ENCODE measurements at regions not wholly inside any gene's neighbourhood (a gene's known extent, or its start where the extent isn't known, plus 50 kb on each side); places are given as distances from the start of the nearest gene placed in this dataset.

DNA sequence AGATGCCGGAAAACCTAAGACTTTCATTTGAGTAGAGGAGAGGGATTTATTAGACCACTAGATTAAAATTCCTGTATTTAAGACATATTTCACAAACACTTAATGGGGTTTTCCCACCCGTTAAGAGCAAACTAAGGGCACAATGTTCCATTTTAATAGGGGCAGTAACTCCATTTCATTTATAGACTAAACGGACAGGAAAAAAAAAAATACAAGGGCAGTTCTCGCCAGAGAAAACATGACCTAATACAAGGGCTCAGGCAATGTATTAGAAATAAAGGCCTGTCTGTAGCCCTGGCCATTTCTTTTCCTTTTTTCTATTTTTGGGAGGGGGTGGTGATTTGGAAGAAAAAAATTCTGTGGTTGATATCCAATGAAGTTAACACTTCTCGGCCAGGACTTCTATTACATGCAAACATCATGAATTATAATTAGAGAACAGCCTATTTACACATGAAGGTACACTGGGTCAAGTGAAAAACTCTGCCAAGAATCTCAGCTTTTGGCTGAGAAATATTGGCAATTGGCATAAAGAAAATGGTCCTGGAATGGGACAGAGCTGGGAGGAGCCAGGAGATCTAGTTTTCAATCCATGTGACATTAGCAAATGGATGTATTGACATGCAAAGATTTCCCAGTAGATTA lies 641.1 kb upstream of the TBX3 start:
- no peak overlapping the region for H3K4me2 ChIP-seq
- 53% methylated on average over 5 of the region's 5 CpGs for WGBS (ENCODE audit: low lambda C conversion rate, missing lambda C conversion rate)
- H3K4me3 ChIP-seq = no peak overlapping the region
- H3K27ac ChIP-seq = peak overlapping the region; percentile 24
- H2AFZ ChIP-seq = no peak overlapping the region
- no peaks in the 10 kb centered on the region for H3K4me1 ChIP-seq (ENCODE audit: insufficient read depth)
- DNase-seq (ENCODE audit: low spot score) = no peak
- H3K27me3 ChIP-seq = no peaks in the 10 kb centered on the region
- TF ChIP-seq EZH2 (IDR thresholded peaks at IDR 0.05; ENCODE audit: borderline replicate concordance) (no peak), EZH2phosphoT487 (IDR thresholded peaks at IDR 0.05; ENCODE audit: low read depth, severe bottlenecking, unreplicated experiment) (no peak)
- TF ChIP-seq, protein P1, sequence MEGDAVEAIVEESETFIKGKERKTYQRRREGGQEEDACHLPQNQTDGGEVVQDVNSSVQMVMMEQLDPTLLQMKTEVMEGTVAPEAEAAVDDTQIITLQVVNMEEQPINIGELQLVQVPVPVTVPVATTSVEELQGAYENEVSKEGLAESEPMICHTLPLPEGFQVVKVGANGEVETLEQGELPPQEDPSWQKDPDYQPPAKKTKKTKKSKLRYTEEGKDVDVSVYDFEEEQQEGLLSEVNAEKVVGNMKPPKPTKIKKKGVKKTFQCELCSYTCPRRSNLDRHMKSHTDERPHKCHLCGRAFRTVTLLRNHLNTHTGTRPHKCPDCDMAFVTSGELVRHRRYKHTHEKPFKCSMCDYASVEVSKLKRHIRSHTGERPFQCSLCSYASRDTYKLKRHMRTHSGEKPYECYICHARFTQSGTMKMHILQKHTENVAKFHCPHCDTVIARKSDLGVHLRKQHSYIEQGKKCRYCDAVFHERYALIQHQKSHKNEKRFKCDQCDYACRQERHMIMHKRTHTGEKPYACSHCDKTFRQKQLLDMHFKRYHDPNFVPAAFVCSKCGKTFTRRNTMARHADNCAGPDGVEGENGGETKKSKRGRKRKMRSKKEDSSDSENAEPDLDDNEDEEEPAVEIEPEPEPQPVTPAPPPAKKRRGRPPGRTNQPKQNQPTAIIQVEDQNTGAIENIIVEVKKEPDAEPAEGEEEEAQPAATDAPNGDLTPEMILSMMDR (IDR thresholded peaks at IDR 0.05; ENCODE audit: poor library complexity) = no peak
- H3K9me3 ChIP-seq (ENCODE audit: low read depth) = no peaks in the 10 kb centered on the region
- H3K36me3 ChIP-seq (replicated peaks; ENCODE audit: insufficient read depth, low read depth) = no peaks in the 10 kb centered on the region
- no peaks in the 10 kb centered on the region for H3K9me2 ChIP-seq (replicated peaks; ENCODE audit: insufficient read depth)
- H3K79me2 ChIP-seq = no peaks in the 10 kb centered on the region
- no peaks in the 10 kb centered on the region for H4K20me1 ChIP-seq (ENCODE audit: insufficient read depth, poor library complexity, severe bottlenecking)

DNA sequence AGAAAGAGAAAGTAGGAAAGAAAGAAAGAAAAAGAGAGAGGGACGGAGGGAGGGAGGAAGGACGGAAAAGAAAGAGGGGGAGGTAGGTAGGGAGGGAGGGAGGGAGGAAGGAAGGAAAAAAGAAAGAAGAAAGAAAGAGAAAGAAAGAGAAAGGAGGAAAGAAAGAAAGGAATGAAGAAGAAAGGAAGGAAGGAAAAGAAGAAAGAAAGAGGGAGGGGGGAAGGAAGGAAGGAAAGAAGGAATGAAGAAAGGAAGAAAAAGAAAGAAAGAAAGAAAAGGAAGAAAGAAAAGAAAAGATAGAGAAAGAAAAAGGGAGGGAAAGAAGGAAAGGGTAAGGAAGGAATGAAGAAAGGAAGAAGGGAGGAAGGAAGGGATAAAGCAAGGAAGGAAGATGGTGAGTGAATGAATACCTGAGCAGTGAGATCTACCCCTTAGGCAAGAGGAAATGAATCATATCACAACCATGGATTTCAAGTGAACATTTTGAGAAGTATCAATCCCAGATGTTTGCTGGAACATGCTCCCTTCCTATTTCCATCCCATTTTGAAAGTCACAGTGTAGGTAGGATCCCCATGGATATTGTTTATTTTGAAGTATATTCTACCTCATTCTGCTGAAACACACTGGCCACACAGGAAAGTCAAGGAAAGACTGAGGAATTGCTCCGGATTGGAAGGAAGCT lies 639.4 kb upstream of the TBX3 start:
- H3K4me1 ChIP-seq (ENCODE audit: insufficient read depth) = no peaks in the 10 kb centered on the region
- TF ChIP-seq EZH2 (IDR thresholded peaks at IDR 0.05; ENCODE audit: borderline replicate concordance) (no peak), EZH2phosphoT487 (IDR thresholded peaks at IDR 0.05; ENCODE audit: low read depth, severe bottlenecking, unreplicated experiment) (no peak)
- TF ChIP-seq, protein P1 (IDR thresholded peaks at IDR 0.05; ENCODE audit: poor library complexity) = no peak
- no peak overlapping the region for H2AFZ ChIP-seq
- no peaks in the 10 kb centered on the region for H3K27me3 ChIP-seq
- H3K4me2 ChIP-seq = no peak overlapping the region
- DNase-seq (ENCODE audit: low spot score) = no peak
- no peak overlapping the region for H3K27ac ChIP-seq
- H3K9me2 ChIP-seq (replicated peaks; ENCODE audit: insufficient read depth) = no peaks in the 10 kb centered on the region
- WGBS (ENCODE audit: low lambda C conversion rate, missing lambda C conversion rate) = 96% methylated on average over 1 of the region's 3 CpGs
- no peak overlapping the region for H3K4me3 ChIP-seq
- H3K9me3 ChIP-seq (ENCODE audit: low read depth) = no peaks in the 10 kb centered on the region
- H4K20me1 ChIP-seq (ENCODE audit: insufficient read depth, poor library complexity, severe bottlenecking) = no peaks in the 10 kb centered on the region
- H3K79me2 ChIP-seq = no peaks in the 10 kb centered on the region
- H3K36me3 ChIP-seq (replicated peaks; ENCODE audit: insufficient read depth, low read depth) = no peaks in the 10 kb centered on the region

DNA sequence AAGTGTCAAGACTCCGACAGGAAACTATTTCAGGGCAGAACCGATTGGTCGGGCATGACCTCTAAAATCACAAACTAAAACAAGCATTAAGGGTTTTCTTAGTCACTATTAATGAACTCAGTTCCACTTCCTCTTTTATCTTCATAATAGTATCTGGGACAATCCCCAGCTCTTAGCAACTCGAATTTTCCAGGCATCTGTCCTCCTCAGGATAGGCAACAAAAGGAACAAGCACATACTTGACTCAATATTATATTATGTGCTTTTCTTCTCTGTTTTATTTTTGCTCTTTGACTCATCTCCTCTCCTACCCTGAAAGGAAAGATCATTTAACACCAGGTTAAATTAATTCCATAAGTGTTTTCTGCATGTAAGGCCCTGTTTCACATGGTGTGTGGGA lies 638.3 kb upstream of the TBX3 start:
- no peak overlapping the region for H3K27ac ChIP-seq
- no peak overlapping the region for H2AFZ ChIP-seq
- H3K36me3 ChIP-seq (replicated peaks; ENCODE audit: insufficient read depth, low read depth) = no peaks in the 10 kb centered on the region
- no peaks in the 10 kb centered on the region for H3K27me3 ChIP-seq
- no peak for TF ChIP-seq EZH2phosphoT487 (IDR thresholded peaks at IDR 0.05; ENCODE audit: low read depth, severe bottlenecking, unreplicated experiment)
- H3K4me1 ChIP-seq (ENCODE audit: insufficient read depth) = no peaks in the 10 kb centered on the region
- no peak for DNase-seq (ENCODE audit: low spot score)
- no peaks in the 10 kb centered on the region for H3K9me3 ChIP-seq (ENCODE audit: low read depth)
- no peaks in the 10 kb centered on the region for H3K79me2 ChIP-seq
- 58% methylated on average over 4 of the region's 4 CpGs for WGBS (ENCODE audit: low lambda C conversion rate, missing lambda C conversion rate)
- no peak overlapping the region for H3K4me3 ChIP-seq
- no peaks in the 10 kb centered on the region for H3K9me2 ChIP-seq (replicated peaks; ENCODE audit: insufficient read depth)
- H3K4me2 ChIP-seq = no peak overlapping the region
- no peaks in the 10 kb centered on the region for H4K20me1 ChIP-seq (ENCODE audit: insufficient read depth, poor library complexity, severe bottlenecking)

DNA sequence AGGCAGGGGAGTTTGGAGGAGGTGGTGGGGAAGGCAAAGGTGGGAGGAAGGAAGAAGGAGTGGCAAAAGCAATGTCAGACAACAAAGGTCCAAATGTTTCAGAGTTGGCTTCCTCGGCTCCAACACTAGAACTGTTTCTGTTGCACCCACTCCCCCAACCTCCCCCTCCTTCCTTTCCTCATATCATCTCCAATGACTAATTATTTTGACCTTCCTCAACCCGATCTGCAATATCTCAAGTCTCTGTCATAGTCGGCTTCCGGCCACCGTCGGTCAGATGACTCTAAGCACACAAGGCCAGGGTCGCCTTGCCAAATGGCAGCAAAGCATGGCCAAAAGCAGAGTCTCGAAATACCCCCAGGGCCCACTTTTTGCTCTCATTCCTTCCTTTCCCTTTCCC lies 637.0 kb upstream of the TBX3 start:
- Histone ChIP-seq H3K27ac (no peak overlapping the region), H3K36me3 (replicated peaks; ENCODE audit: insufficient read depth, low read depth) (no peaks in the 10 kb centered on the region), H4K20me1 (ENCODE audit: insufficient read depth, poor library complexity, severe bottlenecking) (no peaks in the 10 kb centered on the region), H3K4me1 (ENCODE audit: insufficient read depth) (no peaks in the 10 kb centered on the region), H3K9me3 (ENCODE audit: low read depth) (no peaks in the 10 kb centered on the region), H3K9me2 (replicated peaks; ENCODE audit: insufficient read depth) (no peaks in the 10 kb centered on the region), H3K79me2 (no peaks in the 10 kb centered on the region), H3K4me2 (no peak overlapping the region), H3K4me3 (no peak overlapping the region), H2AFZ (no peak overlapping the region), H3K27me3 (no peaks in the 10 kb centered on the region)
- 67% methylated on average over 8 of the region's 8 CpGs for WGBS (ENCODE audit: low lambda C conversion rate, missing lambda C conversion rate)
- DNase-seq (ENCODE audit: low spot score) = no peak
- TF ChIP-seq, protein P1 (IDR thresholded peaks at IDR 0.05; ENCODE audit: poor library complexity) = no peak

Data from hepatocyte (in vitro differentiated cells).